K562 (cell line): ENCODE measurements at regions not wholly inside any gene's neighbourhood (a gene's known extent, or its start where the extent isn't known, plus 50 kb on each side); places are given as distances from the start of the nearest gene placed in this dataset.

ENCODE experiments used
- ATF7 ChIP-seq: fragments of 450-650 bp; IDR thresholded peaks from 2 replicates; pipeline ENCODE4 v1.7.1; 2014; ENCODE audit warnings: mild to moderate bottlenecking, moderate library complexity
- BRD4 ChIP-seq: fragments of 200-600 bp; sonication (generic); IDR thresholded peaks from 2 replicates; pipeline ENCODE4 v1.6.1; 2017; ENCODE audit warnings: inconsistent platforms
- CTCF ChIP-seq, 3 experiments: IDR thresholded peaks in 2 of 3; conservative IDR thresholded peaks in 1 of 3; 2 replicates each; pipeline ENCODE4 v1.5.1; 2011 to 2012; ENCODE audit warnings: low read length in 3 of 3, mild to moderate bottlenecking in 3 of 3, control low read depth in 2 of 3, improper control_type of control experiment in 1 of 3, inconsistent platforms in 1 of 3, low read depth in 1 of 3, mixed read lengths in 1 of 3, moderate library complexity in 1 of 3; ENCODE audit not compliant: insufficient read depth in 2 of 3
- NELFE ChIP-seq: IDR thresholded peaks from 2 replicates; pipeline ENCODE4 v1.6.1; 2011; ENCODE audit warnings: mild to moderate bottlenecking; ENCODE audit not compliant: insufficient read depth, insufficient read length
- NFE2L1 ChIP-seq: fragments of 450-650 bp; IDR thresholded peaks from 2 replicates; pipeline ENCODE4 v1.6.1; 2016; ENCODE audit warnings: missing genetic modification characterization, low read depth, mild to moderate bottlenecking, missing compliant biosample characterization, moderate library complexity, borderline replicate concordance
- PBX2 ChIP-seq, 2 experiments: IDR thresholded peaks in 1 of 2; conservative IDR thresholded peaks in 1 of 2; 2 replicates each; pipeline ENCODE4 v1.6.1; 2016; ENCODE audit warnings: low read depth in 2 of 2, mild to moderate bottlenecking in 1 of 2, missing compliant biosample characterization in 1 of 2, missing genetic modification characterization in 1 of 2, moderate library complexity in 1 of 2
- RAD21 ChIP-seq, 2 experiments: fragments of 250-450 bp in 1 of 2; fragments of 450-650 bp in 1 of 2; sonication (Bioruptor Pico) in 1 of 2; formaldehyde crosslinking in 1 of 2; IDR thresholded peaks in 1 of 2; conservative IDR thresholded peaks in 1 of 2; 2 replicates each; pipeline versions ENCODE4 v1.4.0 to v1.8.0; 2020 to 2022; ENCODE audit warnings: mild to moderate bottlenecking in 2 of 2, moderate library complexity in 1 of 2
- U2AF1 ChIP-seq: fragments of 200-400 bp; formaldehyde crosslinking; optimal IDR thresholded peaks from 2 replicates; pipeline ENCODE3; 2017; ENCODE audit warnings: mild to moderate bottlenecking, low read depth, low read length, moderate library complexity
- TF ChIP-seq, protein P1 (sequence below): fragments of 250-450 bp; sonication (Bioruptor Pico); IDR thresholded peaks from 2 replicates; pipeline ENCODE4 v1.8.0; 2022; ENCODE audit warnings: inconsistent platforms
- TF ChIP-seq, protein P2 (sequence below): fragments of 450-650 bp; formaldehyde crosslinking; IDR thresholded peaks from 2 replicates; pipeline ENCODE4 v1.4.0; 2022; ENCODE audit warnings: missing genetic modification characterization
- TF ChIP-seq, protein P3 (sequence below), 2 experiments: IDR thresholded peaks; 2 replicates each; pipeline ENCODE4 v1.6.1; 2011; ENCODE audit warnings: borderline replicate concordance in 1 of 2, control low read depth in 1 of 2, low read depth in 1 of 2, low read length in 1 of 2, mild to moderate bottlenecking in 1 of 2, mixed read lengths in 1 of 2, moderate library complexity in 1 of 2; ENCODE audit not compliant: insufficient read depth in 1 of 2, insufficient read length in 1 of 2, poor library complexity in 1 of 2, severe bottlenecking in 1 of 2; ENCODE audit errors: extremely low read depth in 1 of 2

- TF ChIP-seq, protein P1, sequence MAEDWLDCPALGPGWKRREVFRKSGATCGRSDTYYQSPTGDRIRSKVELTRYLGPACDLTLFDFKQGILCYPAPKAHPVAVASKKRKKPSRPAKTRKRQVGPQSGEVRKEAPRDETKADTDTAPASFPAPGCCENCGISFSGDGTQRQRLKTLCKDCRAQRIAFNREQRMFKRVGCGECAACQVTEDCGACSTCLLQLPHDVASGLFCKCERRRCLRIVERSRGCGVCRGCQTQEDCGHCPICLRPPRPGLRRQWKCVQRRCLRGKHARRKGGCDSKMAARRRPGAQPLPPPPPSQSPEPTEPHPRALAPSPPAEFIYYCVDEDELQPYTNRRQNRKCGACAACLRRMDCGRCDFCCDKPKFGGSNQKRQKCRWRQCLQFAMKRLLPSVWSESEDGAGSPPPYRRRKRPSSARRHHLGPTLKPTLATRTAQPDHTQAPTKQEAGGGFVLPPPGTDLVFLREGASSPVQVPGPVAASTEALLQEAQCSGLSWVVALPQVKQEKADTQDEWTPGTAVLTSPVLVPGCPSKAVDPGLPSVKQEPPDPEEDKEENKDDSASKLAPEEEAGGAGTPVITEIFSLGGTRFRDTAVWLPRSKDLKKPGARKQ, result 0 out of 2 replicates have a peak, but pooled peaks have one; percentile 37
- TF ChIP-seq, protein P2, sequence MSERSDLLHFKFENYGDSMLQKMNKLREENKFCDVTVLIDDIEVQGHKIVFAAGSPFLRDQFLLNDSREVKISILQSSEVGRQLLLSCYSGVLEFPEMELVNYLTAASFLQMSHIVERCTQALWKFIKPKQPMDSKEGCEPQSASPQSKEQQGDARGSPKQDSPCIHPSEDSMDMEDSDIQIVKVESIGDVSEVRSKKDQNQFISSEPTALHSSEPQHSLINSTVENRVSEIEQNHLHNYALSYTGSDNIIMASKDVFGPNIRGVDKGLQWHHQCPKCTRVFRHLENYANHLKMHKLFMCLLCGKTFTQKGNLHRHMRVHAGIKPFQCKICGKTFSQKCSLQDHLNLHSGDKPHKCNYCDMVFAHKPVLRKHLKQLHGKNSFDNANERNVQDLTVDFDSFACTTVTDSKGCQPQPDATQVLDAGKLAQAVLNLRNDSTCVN (CRISPR knock-in tag), result no peak
- TF ChIP-seq BRD4 (0 out of 2 replicates have a peak, but pooled peaks have one; percentile 40), ATF7 (0 out of 2 replicates have a peak, but pooled peaks have one; percentile 19), RAD21 (CRISPR knock-in tag; conservative IDR thresholded peaks at IDR 0.05 in 1 of 2, IDR thresholded peaks at IDR 0.05 in 1 of 2) (peak; percentile 36 to 75), NELFE (no peak), PBX2 (CRISPR knock-in tag; IDR thresholded peaks at IDR 0.05; ENCODE audit: low read depth) (no peak), PBX2 (tag; conservative IDR thresholded peaks at IDR 0.05; ENCODE audit: low read depth) (0 out of 2 replicates have a peak, but pooled peaks have one; percentile 19), NFE2L1 (tag) (no peak), CTCF (IDR thresholded peaks at IDR 0.05 in 2 of 3, conservative IDR thresholded peaks at IDR 0.05 in 1 of 3; ENCODE audit: insufficient read depth in 2 of 3, low read depth in 1 of 3, low read length in 3 of 3) (peak; percentile 74 to 84 (median 74)), U2AF1 (no peak)
- TF ChIP-seq, protein P3, sequence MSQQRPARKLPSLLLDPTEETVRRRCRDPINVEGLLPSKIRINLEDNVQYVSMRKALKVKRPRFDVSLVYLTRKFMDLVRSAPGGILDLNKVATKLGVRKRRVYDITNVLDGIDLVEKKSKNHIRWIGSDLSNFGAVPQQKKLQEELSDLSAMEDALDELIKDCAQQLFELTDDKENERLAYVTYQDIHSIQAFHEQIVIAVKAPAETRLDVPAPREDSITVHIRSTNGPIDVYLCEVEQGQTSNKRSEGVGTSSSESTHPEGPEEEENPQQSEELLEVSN (IDR thresholded peaks at IDR 0.05; ENCODE audit: borderline replicate concordance in 1 of 2, extremely low read depth in 1 of 2, insufficient read depth in 1 of 2, insufficient read length in 1 of 2, low read depth in 1 of 2, low read length in 1 of 2, poor library complexity in 1 of 2, severe bottlenecking in 1 of 2), result no peak
Observed at GRCh38 chr7:136405931-136406777, 429.0 kb upstream of the MTPN start (continued).
